GM21619 (cell line): ENCODE measurements at regions not wholly inside any gene's neighbourhood (a gene's known extent, or its start where the extent isn't known, plus 50 kb on each side); places are given as distances from the start of the nearest gene placed in this dataset.

Experiments used
- ATAC-seq: cut with Tn5 transposase; IDR thresholded peaks from one replicate; pipeline ENCODE4 v1.9.1; 2021; ENCODE audit not compliant: unreplicated experiment

DNA sequence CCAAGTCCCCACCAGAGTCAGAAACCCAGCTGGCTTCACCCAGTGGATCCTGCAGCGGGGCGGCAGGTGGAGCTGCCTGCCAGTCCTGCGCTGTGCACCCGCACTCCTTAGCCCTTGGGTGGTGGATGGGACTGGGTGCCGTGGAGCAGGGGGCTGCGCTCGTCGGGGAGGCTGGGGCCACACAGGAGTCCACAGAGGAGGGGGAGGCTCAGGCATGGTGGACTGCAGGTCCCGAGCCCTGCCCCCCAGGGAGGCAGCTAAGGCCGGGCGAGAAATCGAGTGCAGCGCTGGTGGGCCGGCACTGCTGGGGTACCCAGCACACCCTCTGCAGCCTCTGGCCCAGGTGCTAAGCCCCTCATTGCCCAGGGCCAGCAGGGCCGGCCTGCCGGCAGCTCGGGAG lies 144.6 kb upstream of the MGAT5 start:
- ATAC-seq: no peak

DNA sequence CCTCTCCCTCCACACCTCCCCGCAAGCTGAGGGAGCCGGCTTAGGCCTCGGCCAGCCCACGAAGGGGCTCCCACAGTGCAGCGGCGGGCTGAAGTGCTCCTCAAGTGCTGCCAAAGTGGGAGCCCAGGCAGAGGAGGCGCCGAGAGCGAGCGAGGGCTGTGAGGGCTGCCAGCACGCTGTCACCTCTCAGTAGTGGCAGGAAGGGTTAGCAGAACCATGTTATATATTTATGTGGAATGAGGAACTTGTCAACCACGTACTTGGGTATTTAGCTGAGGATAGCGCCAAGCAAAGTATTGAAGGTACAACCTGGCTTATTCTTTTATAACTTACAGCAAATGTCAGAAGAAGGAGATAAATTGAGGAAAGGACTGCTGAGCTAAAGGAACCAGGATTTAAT lies 144.1 kb upstream of the MGAT5 start:
- no peak for ATAC-seq

DNA sequence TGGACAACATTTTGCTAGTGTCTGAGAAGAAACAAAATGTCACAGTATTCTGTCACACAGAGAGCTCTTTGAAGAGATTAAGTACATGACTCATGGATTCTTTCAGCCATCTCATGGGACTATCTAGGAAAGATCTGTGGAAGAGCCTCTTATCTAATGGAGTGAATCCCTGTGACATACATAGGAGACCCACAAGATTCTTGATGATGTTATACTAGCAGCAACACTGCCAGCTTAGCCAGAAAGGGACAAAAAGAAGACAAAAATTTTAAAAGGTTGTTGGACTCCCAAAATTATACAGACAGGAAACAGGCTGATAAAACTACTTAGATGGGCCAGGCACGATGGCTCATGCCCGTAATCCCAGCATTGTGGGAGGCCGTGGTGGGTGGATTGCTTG lies 143.3 kb upstream of the MGAT5 start:
- ATAC-seq: no peak

DNA sequence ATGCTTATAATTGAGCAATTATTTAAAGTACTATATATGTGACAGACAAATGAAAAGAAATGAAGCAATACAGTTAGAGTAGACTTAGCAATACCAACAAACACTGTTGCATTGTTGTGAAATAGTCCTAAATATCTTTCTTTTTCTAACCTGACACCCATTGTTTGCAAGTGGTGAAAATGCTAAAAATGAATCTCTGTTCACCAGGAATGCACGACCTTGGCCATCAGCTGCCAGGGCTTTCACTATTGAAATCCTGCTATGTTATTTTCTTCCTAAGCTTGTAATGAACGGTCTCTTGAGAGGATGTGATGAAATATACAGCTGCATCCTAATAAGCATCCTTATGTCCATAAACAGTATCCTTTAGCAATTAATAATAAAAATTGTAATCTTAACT lies 136.2 kb upstream of the MGAT5 start:
- no peak for ATAC-seq

DNA sequence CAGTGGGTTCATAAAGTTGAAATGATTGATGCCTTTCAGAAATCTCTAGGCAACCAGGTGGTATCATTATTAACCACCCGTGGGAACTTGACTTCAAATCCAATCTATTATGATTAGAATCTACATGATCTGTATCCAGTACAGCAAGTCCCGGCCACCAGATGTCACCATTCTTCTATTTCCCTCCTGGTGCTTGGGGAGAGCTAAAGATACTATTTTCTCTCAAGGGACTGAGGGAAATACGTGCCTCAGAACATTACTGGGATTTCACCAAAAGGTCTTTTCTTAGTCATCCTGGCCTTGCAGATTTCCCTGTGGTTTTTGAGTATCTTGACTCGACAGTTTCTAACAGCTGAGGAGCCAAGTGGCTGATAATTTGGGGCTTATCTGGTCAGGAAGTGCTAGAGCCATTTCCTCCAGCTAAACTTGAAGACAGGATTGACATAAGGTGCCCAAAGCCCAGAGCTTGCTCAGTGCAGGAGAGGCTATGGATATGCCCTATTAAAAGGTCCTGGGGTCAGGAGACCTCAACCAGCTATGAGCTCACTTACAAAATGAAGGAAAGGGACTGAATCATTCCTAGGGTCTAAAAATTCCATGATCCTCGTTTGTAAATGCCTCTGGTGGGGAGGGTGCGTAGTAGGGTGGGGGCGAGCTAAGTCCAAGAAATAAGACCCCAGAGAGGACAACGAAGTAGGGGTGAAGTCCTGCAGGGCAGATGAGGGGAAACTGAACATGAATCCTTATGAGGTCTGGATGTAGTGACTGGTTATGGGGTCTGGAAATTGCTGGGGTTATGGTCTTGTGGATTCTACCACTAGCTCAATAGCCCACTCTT lies 135.4 kb upstream of the MGAT5 start:
- ATAC-seq: peak; percentile 42

DNA sequence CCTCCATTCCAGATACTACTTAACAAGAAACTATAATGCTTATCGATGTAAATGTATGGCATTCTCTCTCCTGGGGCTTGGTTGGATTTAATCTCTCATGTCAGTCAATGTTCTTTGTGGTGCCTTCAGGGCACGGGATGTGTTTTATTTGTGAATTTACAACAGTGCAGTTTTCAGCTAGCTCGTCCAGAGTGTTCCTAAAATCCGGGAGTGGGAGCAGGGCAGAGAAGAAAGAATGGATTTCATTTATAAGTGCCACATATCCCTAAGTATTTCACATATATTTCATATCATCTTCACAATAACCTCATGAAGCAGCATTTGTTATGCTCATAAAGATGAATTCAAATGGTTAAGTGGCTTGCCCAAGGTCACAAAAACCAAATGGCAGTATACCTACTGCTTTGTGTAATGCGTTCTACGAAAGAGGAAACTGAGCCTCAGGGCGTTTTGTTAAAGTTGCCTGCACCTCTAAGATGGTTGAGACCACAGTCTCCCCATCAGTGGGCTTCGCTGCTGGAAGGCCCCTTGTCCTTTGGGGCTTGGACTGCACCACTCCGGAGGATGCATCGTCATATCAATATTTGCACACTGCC lies 134.7 kb upstream of the MGAT5 start:
- ATAC-seq: peak; percentile 5

DNA sequence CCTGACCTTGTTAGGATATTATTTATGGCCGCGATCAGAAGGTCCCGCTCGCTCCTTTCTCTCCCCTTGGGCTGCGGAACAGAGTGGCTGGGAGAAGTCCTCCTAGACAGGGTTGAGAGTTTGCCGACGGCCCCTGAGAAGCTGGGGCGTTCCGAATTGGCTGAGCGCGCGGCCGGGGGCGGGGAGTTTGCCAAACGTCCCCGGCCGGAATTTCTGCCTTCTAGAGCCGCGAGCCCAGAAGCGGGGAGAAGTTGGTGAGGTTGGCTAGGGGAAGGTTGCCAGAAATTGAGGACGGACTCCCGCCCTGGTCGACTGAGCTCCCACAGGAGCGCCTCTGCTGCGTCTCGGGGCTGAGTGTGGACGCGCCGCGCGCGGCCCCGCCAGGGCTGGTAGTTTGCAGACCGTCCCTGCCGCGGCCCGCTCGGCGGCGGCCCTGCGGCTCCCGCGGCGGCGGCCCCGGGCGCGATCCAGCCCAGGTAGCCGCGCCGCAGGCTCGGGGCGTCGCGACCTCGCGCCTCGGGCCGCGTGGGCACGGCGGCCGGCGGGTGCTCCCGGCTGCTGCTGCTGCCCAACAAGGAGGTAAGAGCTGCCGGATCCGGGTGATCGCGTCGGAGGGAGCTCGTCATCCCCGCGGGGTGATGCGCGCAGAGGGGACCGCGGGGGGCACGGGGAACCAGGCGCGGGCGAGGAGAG lies 134.0 kb upstream of the MGAT5 start:
- ATAC-seq: peak; percentile 59

DNA sequence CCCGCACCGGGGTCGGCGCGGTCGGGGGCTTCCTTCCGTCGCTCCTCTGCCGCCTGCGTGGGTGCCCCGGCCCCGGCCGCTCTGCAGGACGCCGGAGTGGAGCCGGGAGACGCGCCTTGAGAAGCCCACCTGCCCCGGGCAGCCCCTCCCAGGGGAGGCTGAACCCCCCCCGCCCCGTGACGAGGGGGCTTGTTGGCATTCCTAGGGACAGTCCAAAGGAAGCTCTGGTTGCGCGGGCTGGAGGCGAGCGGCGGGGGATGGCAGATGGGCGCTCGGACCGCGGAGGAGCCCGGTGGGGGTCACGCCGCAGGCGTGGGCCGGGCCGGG lies 133.5 kb upstream of the MGAT5 start:
- peak; percentile 1 for ATAC-seq

DNA sequence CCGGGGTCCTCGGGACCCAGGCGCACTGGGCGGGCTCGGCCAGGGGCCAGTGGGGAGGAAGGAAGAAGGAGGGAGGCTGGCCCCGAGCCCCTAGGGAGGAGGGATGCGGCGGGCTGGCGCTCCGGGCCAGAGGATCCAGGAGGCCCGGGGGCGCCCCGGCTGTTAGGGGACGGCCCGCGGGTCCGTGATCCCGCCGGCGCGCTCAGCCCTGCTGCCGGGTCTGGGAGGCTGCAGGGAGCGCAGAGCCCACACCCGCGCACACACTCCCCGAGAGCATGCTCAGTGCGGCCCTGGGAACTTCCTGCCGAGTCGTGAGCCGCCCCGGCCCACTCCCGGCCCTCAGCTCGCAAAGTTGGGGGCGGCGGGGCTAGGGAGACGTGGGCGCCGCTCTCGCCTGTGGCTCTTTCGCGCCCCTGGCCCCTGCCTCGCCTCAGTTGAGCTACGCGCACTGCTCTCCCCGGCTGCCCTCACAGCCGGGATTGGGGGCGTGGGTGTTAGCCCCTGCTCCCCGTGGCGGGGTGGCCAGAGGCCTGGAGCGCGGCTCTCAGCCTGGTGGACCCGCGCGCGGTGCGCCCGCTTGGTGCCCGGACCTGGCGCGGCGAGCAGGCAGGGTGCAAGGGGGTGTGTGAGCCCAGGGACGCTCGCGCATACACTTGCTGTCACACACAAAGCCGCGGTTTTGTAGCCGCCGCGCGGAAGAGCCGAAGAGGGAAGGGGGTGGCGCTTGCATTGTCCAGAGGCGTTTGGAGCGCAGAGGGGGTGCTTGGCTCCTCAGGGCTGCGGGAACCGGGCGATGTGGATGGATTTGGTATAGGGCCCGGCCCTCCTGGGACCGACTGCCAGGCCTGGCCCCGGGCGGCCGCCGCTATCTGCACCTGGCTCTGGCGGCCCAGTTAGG lies 132.9 kb upstream of the MGAT5 start:
- peak; percentile 40 for ATAC-seq

DNA sequence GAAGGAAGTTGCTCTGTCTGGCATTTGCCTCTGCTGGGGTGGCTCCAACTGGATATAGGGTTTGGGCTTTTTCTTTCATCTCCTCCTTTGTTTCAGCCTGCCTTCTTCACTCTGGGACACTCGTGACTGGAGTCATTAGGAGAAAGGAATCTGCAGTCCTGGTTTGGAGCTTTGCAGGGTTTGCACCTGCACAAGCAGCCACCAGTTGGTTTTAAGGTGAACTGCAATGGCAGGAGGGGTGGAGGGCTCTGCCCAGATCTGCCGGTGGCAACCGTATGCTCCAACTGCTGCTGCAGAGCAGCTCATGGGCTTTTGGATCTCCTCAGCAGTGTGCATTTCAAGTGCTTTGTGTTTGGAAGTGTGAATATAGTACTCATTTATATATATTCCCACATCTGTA lies 131.3 kb upstream of the MGAT5 start:
- no peak for ATAC-seq

DNA sequence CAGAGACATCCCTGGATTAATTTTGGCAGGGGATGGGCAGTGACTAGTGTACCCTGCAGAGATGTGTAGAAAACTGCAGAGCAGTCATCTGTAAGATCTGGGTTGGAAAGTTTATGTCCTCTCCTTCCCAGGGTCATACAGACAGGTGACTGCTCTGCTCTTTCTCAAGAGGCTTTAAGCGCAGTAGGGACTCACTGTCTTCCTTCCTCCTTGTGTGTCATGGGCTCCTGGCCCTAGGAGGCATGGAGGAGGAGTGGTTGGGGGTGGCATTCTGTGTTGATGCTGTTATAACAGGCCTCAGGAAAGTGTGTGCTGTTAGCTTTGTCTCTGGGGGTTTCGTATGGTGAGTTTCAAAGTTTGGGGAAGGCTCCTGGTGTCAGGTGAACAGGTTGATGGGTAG lies 130.5 kb upstream of the MGAT5 start:
- no peak for ATAC-seq

DNA sequence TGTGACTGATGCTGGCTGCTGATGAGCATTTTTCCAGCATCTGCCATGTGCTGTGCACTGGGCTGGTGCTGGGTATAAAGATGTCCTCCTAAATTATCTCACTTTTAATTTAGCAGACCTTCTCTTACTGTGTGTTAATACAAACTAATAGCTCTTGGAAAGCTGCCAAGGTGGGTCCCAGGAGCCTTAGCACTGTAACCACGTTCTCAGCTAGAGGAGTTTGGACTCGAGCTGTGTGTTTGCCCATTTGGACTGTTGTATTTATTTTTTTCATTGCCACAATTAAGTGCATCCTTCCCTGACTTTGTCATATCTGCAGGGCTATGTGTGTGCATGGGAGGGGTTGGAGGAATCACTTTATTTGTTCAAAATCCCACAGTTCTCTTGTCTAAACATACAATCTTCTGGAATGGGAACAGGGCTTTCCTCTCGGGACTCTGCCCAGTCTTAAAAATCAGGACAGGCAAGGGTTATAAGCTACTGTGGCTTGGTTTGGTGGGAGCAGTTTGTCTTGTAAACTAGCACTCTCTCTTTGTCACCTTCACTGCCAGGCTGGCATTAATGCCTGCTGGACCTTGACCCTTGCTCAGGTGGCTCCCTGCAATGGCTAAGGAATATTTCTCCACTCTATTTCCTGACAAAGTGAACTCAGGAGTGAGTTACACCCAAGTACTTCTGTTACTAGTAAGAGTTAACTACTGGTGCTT lies 129.7 kb upstream of the MGAT5 start:
- ATAC-seq: no peak

DNA sequence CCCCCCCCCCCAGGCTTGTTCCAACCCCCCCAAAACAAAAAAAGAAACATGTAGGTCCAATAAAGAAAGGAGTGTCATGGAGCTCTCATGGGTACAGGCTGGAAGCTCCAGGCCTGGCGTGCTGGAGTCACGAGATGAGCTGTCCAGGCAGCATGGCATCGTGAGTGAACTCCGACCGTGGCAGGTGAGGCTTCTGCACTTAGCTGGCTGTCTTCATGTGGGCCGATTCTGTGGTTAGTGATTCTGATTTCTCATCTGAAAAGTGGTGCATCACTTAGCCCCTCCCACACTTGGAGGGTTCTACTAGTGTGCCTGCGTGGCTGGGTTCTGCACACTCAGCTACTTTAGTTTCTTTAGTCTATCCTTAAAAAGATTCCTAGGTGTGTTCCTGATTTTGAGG lies 126.4 kb upstream of the MGAT5 start:
- ATAC-seq: peak; percentile 57

DNA sequence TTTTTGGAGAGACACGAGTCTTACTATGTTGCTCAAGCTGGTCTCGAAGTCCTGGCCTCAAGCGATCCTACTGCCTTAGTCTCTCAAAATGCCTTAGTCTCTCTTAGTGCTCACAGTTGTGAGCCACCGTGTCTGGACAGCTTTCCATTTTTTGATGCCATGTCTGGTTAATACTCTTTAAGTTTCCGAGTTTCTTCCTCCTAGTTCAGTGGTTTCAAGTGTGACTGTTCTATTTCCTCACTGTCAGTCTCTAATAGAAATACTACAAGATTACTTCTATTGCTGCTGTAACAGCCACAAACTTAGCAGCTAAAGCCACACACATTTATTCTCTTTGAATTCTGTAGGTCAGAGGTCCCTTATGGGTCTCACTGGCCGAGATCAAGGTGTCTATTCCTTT lies 125.1 kb upstream of the MGAT5 start:
- ATAC-seq: no peak

DNA sequence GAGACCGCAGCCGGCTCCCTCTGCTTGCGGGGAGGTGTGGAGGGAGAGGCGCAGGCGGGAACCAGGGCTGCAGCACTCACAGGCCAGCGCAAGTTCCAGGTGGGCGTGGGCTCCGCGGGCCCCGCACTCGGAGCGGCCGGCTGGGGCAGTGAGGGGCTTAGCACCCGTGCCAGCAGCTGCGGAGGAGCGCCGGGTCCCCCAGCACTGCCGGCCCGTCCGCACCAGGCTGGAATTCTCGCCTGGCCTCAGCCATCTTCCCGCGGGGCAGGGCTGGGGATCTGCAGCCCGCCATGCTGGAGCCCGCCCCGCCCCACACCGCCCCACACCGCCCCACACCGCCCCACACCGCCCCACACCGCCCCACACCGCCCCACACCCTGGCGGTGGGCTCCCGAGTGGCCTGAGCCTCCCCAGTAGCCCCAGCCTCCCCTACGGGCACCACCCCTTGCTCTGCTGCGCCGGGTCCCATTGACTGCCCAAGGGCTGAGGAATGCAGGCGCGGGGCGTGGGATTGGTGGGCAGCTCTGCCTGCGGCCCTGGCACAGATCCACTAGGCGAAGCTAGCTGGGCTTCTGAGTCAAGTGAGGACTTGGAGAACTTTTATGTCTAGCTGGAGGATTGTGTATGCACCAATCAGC lies 123.9 kb upstream of the MGAT5 start:
- no peak for ATAC-seq

DNA sequence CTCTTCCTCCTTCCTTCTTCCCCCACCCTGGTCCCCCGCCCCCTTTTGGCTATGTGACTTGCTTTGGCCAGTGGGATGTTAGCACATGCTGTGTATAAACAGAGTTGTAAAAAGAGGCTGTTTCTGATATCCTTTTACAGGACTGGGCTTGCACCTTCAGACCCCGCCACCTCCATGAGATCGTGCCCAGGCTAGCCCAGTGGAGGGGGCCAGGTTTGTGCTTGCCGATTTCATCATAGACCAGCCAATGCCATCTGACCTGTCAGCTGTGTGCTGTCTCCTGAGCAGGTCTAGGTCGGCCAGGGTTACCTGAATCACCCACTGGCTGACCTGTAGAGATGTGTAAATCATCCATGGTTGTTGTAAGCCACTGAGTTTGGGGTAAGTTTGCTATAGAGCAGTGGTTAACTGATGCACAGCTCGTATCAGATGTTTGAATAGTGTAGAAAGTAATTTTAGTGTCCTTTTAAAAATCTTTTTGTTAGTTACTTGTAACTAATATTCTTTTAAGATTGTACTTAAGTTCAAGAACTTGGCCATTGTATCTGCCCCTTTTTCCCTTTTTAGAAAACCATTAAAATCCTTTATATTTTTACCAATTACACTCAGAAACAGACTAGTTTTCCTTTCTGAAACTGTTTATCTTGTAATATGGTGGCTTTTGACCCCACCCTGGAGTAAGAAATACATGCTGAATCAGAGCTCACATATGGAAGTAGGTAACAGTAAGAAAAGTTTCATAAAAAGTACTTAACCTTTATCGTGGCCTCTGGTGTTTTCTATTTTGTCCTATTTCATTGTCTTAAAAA lies 122.0 kb upstream of the MGAT5 start:
- ATAC-seq: no peak

DNA sequence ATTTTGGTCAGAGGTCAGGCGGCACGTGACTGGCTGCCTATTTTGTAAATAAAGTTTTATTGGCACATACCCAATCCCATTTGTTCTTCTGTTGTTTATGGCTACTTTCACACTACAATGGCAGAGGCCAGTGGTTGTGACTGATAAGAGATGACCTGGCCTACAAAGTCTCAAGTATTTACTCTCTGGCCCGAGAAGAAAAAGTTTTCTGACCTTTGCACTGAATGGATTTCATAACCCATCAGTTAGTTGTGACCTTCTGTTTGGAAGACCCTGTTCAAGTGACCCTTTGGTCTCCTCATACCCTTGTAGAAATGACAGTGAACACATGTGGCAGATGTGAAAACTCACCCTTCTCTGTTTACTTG lies 121.4 kb upstream of the MGAT5 start:
- no peak for ATAC-seq

DNA sequence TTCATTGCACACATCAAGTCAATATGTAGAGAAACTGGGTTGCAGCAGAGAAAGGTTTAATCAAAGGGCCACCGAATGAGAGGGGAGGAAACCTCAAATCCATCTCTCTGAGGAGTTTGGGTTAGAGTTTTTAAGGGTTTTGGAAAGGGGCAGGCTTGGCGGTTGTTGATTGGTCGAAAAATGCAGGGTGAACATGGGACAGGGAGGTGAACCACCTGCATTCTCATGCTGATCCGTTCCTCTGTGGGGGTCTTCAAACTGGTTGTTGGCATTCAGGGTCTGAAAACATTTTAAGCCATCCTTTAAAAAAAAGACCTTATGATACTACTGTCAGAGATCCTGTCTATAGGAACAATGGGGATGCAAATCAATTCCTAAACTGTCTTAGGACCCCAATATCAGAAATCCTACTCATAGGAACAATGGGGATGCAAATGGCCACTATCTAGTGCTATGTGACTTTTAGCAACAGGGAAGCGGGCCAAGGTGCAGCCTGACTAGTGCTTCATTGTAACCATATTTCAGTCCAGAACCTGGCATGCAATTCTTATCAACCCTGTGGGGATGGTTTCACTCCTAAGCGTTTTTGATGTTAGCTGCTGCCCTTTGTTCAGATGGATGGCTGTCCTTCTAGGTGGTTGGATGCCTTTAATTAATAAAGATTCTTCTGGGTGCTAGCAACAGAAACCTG lies 120.1 kb upstream of the MGAT5 start:
- ATAC-seq: no peak

DNA sequence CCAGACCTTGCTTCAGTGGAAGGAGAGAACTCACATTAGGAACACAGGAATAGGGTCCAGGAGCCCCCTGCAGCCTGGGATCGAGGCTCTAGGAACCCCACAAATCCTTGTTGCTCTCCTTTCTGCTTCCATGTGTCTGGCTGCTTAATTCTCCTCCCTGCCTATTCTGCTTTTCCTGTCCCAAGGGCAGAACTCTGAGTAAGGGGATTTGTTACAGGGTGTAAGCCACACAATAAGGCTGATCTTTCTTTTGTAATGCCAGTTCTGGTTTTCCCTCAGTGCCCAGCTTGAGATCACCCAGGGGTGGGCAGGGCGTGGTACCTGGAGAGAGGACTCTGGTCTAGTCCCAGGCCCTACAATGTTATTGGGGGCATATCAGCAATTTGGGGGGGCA lies 119.6 kb upstream of the MGAT5 start:
- no peak for ATAC-seq
